Hematopoietic multipotent progenitor cell treated with erythropoietin and hydrocortisone succinate and interleukin-3 and kit ligand, for 4 days (in vitro differentiated cells): ENCODE measurements at regions not wholly inside any gene's neighbourhood (a gene's known extent, or its start where the extent isn't known, plus 50 kb on each side); places are given as distances from the start of the nearest gene placed in this dataset.

Source experiments
- DNase-seq: peaks from one replicate; pipeline ENCODE4 v3.0.0-alpha.2; 2015

DNA sequence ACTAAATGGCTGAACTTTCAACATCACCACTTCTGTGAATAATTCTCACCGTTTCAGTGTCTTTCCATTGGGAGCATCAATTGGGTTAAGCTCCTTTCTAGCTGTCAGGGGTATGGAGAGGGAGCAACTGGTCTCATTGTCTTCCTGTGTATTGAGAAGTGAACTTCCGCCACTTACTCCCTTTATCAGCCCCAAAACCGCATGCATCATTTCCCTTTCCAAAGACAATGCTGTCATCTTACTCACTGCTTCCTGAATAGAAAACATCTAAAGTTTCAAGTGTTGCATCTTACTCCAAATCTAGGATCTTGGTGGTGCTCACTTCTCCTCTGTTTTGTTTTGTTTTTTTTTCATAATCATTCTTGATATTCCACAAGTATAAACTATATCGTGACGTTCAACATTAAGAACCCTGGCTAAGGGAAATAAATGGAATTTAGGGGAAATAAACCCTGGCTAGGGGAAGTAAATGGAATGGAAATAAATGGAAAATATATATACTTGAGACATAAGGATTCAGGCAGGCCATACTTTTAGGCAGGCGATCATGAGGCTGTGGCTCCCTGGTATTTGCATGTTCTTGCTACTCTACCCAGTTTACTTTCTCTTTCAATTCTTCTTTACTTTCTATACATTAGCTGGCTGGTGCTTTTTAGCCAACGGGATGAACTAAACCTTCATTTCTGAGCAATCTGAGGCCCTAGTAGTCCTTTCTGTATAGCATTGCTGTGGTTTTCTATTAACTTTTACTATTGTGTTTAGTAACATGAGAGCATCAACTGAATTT lies 371.9 kb downstream of the BMPER start:
- peak; percentile 10 for DNase-seq

DNA sequence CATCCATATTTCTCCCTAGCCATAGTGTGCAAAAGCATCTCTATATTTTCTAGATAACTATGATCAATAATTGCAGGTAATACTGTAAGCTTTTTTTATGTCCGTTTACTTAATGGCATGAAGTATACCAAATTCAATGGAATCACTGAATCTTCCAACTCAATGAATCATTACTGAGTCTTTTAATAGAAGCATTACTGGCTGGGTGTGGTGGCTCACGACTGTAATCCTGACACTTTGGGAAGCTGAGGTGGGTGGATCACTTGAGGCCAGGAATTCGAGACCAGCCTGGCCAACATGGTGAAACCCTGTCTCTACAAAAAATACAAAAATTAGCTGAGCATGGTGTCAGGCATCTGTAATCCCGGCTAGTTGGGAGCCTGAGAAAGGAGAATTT lies 372.5 kb downstream of the BMPER start:
- no peak for DNase-seq

DNA sequence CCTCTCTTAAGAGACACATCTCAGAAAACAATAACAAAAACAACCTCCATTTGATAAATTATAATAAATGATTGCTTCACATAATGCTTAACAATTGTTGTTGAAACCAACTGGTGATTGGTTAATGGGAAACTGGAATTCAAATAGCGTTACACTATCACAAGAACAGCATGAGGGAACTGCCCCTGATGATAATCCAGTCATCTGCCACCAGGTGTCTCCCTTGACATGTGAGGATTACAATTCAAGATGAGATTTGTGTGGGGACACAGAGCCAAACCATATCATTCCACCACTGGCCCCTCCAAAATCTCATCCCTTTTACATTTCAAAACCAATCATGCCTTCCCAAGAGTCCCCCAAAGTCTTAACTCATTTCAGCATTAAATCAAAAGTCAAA lies 375.9 kb downstream of the BMPER start:
- DNase-seq: peak; percentile 5

DNA sequence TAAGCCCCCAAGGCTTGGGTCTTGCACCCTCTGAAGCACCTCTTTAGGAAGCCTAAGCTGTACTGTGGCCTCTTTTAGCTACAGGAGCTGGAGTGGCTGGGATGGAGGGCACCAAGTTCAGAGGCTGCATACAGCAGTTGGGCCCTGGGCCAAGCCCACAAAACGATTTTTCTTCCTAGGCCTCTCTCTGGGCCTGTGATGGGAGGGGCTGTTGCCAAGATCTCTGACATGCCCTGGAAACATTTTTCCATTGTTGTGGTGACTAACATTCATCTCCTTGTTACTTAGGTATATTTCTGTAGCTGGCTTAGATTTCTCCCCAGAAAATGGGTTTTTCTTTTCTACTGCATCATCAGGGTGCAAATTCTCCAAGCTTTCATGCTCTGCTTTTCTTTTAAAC lies 375.7 kb upstream of the NPSR1 start:
- no peak for DNase-seq

DNA sequence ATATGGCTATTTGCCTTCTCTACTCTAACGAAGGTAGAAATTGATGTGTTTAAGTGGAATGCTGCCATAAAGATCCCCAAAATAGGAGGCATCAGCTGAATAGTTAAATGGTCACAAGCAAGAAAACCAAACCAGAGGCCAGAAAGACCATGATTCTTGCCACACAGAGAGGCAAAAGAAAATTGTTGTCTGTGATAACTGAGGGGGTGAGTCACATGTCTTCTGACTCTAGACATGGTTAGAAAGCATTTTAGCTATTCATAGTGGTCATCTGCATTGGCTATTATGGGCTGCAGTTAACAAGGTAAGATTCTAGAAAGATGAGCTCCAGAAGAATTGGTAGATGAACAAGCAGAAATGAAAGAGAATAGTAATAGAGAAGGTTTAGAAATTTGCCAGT lies 361.4 kb upstream of the NPSR1 start:
- no peak for DNase-seq

DNA sequence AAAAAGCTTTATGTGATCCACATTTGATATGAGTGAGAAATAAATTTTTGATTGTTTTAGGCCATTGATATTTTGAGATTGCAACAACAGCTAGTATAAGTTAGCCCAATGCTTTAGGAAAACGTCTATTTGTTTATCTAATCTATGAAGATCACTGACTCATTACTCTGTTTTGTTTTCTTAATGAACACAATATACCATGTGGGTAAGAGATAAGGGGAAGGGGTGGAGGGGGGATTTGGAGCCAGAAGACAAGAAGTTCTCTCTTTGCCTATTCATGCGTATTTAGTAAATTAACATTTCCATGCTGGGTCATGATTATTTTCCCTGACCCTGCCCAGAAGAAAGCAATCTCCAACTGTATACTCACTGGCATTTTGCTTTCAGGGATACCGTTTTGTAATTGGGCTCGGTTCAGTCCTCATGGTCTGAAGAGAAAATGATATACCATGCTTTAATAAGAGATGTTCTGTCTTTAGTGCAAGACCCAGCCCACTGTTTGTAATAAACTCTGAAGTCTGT lies 359.5 kb upstream of the NPSR1 start:
- DNase-seq: no peak

DNA sequence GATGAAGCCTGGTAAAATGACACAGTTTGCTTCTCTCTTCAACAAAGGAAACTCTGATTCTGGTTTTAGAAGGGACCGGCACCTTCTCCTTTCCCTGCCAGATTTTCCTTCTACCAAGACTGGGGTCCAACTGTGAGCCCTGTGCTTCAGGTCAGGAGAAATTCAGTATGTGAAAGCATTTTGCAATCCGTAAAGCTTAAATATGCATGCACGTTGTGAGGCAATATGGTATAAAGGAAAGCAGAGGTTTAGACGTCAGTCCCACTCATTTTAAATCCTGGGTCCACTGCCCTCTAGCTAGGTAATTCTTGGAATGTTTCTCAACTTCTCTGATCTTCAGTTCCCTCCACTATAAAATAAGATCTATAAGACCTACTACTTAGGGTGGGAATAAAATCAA lies 359.0 kb upstream of the NPSR1 start:
- DNase-seq: no peak

DNA sequence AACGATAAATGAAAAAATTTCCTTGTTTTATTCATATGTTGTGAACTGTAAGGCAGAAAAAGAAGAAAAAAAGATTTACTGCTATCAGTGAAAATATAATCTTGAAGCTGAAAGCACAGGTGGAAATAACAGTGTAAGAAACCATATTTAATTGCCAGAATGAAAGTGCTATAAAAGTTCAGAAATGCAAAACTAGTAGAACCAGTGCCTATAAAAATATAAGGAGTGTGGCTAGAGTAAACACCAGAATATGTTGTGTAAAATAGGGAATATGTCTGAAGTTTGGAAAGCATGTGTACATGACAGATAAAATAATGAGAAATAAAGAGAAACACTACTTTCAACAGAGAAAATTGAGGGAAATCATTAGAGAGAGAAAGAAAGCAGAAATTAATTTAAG lies 350.5 kb upstream of the NPSR1 start:
- no peak for DNase-seq

DNA sequence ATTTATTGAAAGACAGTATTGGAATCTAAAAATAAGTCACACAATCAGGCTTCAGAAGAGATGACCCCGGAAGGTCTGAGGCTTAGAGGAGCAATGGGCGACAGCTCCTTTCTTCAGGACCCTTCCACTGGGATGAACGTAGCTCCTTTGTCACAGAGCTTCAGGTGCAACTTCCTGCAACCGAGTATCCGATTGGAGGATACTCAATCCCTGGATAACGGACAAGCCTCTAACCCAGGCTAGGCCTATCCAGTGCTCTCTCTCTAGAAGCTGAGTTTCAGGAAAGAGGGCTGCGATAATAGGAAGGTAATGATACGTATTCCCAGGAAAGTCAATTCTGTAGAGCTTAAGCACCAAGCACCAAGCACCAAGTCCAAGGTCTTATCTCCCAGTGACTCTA lies 349.4 kb upstream of the NPSR1 start:
- DNase-seq: no peak

DNA sequence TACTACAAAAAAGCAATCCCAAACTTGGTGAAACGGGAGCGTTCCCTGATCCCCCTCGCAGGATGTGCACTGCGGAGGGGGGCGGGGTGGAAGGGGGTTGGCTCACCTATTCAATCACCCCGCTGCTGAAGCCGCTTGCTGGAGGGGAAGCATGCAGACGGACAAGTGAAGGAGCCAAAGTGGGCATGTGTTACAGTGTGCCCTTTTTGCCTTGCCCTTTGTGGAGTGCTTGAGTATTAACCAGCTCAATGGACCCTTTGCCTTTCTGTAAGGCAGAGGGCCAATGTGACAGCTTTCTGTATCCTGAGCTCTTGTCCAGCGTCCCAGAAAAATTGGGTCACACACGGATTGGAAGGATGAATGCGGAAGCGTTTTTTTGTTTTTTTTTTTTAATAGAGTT lies 348.9 kb upstream of the NPSR1 start:
- DNase-seq: no peak

DNA sequence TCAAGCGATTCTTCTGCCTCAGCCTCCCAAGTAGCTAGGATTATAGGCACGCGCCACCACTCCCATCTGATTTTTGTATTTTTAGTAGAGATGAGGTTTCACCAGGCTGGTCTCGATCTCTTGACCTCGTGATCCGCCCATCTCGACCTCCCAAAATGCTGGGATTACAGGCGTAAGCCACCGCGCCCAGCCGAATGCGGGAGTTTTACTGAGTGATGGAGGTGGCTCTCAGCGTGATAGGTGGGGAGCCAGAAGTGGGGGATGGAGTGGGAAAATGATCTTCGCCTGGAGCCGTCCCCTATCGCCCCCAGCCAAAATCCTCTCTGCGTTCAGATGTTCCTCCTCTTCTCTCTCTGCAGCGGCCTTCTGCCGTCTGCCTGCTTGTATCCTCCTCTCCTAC lies 348.4 kb upstream of the NPSR1 start:
- DNase-seq: no peak

DNA sequence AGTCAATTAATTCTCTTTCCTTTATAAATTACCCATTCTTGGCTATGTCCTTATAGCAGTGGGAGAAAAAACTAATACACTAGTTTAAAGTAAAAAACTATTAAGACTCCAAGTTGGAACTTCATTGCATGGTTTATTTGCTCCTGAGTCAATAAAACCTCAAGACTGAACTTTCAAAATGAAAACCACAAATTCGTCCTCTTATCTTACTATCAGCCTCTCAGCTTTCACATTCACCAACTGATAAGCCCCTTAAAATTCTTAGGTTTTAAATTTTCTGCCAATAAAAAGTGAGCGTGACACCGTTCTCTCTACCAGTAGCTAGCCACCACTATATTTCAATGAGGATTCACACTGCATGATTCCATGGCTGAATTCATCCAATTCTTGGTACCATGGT lies 346.4 kb upstream of the NPSR1 start:
- no peak for DNase-seq

DNA sequence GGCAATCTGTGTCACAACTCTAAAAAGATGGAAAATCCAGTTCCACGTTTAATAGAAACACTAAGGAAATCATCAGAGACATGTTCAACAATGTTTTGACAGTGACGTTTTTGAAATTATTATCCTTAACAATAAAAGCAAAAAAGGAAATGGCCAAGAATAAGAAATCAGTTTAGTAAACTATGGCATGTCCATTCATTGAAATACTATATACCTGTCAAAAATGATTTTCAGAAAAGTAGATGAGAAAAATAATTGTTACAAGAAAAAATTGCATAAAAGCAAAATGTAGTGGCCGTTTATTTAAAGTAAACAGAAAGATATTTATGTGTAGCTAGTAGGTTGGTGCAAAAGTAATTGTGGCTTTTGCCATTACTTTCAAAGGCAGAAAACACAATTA lies 345.4 kb upstream of the NPSR1 start:
- DNase-seq: no peak

DNA sequence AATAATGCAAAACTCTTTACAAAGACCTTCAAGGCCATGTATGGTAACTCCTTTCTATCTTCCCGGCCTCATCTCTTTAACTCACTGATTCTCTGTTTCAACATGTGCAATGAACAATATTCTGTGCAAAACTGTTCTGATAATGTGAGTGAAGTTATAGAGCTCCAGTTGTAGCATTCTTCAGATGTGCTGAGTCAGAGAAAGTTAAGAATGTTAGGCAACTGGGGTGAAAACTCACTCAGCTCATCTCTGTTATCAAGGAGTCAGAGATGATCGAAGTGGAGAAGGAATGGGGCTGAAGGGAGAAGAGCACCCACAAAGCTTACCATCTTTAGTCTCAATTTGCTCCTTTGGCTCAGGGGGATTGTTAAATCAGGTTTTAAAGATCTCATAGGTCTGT lies 344.7 kb upstream of the NPSR1 start:
- no peak for DNase-seq

DNA sequence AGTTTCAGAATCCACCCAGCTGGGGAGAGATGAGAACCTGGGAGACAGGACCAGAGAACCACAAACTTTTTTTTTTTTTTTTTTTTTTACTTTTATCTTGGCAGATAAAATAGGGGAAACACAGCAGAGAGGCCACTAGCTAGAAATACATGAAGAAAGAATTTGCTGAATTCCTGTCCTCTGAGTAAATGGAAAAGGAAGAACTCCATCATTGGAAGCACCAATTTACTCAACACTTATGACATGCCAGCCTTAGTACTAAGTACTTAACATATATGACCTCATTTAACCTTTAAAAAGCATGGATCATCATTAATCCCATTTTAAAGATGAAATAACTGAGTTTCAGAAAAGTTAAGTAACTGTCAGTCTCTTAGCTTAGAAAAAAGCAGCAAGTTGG lies 343.0 kb upstream of the NPSR1 start:
- DNase-seq: no peak

DNA sequence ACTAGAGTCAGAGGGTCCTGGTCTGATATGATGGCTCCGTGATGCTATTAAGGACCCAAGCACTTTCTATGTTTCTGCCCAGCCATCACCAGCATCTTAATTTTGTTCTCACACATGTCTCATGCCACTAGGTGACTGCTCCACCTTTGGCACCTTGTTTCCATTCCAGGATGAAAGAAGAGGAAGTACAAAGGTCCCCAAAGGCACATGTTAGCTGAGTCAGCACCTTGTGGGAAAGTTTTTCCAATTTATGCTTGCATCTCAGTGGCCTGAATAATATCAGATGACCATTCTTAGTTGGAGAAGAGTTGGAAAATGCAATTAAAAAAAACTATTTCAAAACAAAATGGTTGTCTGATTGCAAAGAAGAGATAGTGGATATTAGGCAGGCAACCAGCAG lies 341.0 kb upstream of the NPSR1 start:
- no peak for DNase-seq

DNA sequence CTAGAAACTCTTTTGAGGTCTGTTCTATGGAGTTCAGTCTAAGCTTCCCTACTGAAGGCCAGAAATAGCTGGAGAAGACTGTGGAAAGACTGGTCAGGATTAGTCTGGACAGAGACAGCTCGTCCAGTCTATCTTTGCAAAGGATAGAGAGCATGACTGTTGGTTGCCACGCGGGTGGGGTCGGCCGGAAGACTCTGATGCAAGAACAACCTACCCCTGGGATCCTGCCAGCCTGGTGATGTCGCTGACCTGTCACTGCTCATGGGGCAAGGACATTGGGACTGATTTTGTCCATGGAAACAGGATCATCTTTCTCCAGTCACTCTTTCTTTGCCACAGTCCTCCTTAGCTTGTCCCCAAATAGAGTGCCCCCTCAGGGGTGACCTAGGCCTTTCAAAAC lies 337.6 kb upstream of the NPSR1 start:
- no peak for DNase-seq

DNA sequence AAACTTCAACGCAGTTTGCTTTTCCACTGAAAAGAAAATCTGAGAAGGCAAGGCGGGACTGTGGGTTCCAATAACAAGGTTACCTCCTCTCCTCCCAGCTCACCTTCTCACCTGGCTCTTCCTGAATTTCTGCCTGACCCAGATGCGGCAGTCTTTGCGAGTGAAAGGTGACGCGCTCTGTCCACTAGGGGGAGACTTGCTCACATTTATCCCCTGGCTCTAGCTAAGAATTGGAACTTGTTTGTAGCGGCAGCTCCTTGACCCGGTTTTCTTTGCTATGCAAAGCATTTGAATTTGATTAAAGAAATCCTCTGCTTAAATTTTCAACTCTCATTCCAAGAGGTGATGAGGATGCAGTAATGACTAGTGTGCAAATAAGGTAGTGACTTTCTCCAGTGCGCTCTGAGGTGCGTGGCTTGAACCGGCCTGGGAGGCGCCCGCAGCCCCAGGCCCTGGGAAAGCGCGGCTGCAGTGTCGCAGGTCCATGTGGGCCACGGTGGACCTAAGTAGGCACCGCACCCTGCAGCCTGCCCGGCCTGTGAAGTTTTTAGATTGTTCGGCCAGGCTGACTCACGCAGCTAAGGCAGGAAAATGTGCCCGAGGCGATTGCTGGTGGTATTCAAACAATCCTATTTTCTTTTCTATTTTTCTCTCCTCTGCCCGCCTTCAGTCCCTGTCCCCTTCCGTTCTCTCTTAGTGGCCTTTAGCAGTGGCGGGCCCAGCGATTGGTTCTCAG lies 336.9 kb upstream of the NPSR1 start:
- peak; percentile 73 for DNase-seq

DNA sequence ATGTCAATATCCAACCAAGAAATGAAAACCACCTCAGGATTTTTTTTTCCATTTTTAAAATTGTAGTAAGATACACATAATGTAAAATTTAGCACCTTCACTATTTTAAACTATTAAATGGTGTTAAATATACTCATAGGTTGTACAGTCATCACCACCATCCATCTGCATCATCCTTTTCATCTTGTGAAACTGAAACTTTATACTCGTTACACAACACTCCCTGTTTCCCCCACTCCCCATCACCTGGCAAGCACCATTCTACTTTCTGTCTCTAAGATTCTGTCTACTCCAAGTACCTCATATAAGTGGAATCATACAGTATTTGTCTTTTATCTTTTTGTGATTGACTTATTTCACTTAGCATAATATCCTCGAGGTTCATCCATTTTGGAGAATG lies 335.2 kb upstream of the NPSR1 start:
- DNase-seq: no peak

DNA sequence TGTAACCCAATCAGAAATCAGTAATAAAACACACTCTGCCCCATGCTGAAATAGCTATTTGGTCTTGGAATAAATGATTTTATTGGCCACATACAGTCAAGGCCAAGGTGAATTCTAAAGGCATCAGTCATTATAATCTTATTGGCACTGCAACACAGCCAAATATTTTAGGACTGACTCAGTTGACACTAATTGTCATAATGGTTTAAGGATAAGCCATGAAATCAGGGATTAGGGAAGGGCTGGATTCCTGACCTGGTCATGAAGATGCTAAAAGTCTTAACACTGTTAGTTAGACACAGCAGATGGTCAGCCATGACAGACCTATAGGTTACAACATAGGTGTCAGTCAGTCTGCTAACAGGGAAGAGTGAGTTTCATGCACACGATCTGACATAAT lies 330.3 kb upstream of the NPSR1 start:
- no peak for DNase-seq

DNA sequence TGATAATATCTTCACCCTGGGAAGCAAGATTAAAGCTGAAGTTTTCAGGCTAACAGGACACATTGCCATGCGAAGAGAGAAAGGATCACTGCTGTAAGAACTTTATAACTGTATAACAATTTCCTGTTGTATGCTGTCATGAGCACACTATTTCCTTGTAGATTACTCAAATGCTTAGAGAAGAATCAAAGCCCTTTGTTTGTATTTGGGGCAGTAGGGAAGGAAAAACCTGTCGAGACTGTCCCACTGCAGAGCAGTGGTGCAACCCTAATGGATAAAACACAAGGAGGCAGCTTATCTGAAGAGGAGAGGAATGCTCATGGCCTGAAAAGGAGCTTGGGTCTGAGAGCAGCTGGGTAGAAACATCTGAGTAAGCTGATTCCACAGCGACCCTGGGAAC lies 327.7 kb upstream of the NPSR1 start:
- DNase-seq: no peak

DNA sequence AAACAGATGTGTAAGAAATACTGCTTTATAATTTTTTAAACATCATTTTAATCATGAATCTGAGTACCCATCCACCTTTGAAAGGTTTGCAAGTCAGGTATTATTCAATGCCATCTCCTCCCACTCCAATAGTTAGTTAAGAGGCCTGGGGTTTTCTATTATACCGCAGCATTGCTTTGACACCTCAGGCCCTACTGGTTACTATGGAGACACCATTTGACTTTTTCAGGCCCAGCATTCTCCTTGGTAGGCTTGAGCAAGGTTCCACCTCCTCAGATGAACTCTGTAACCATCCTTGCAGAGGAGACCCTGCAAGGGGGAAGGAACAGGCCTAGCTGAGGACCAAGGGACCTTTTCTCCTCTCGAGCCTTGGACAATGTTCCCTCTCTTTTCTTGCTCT lies 326.9 kb upstream of the NPSR1 start:
- no peak for DNase-seq

DNA sequence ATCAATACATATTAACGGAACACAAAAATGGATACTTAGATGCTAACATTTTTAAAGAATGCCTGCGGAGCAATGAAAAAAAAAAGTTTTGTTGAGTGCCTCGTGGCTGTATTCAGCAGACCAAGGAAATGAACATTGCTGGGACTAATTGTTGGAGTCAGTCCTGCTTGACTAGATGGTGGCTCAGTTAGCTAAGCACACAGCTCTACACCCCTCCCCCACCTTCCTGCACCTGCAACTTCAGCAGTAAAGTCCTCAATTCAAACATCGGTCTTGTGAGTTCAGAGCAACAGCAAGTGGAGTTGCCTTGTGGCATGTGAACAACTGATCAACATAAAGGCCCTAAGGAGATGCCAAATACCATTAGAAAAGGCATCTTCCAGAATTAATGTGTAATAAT lies 326.0 kb upstream of the NPSR1 start:
- no peak for DNase-seq

DNA sequence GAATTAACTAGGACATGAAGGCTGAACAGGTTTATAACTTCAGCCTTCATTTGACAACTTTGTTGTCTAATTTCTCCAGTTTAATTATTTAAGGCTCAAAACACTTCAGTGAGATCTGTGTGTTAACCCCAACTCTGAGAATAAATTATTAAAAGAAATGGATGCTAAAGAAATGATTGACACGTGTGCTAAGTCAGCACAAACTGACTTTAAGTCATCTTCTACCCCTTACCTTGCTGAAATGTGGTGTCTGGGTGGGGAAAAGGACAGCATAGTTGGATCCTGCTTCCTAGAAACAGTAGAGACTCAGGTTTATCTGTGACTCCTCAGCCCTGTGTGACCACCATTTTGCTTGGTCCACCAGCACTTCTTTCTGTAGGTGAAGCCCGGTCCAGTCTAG lies 324.8 kb upstream of the NPSR1 start:
- DNase-seq: no peak

DNA sequence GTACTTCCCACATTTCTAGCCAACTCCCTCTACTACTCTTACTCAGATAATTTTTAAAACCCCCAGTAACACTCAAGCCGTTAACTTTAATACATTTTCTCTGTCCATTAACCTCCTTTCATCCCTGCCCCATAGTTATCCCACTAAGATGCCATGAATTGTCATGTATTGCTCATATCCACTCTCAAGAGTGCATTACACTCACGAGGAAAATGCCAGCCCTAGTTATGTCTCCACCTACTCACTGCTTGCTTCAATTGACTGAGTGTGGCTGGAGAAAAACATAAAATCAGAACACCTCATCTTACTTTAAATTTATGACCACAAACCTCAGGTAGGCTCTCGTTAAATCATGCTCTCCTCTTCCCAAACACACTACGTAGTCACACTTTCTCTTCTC lies 324.1 kb upstream of the NPSR1 start:
- no peak for DNase-seq
